NB4 (cell line): ENCODE measurements at regions not wholly inside any gene's neighbourhood (a gene's known extent, or its start where the extent isn't known, plus 50 kb on each side); places are given as distances from the start of the nearest gene placed in this dataset.

Experiments used
- DNase-seq: peaks from one replicate; pipeline ENCODE4 v3.0.0; 2010; ENCODE audit warnings: low read depth
- H3K4me3 ChIP-seq: one replicate; pipeline ENCODE4 v1.5.1; 2011; ENCODE audit warnings: mild to moderate bottlenecking, low read depth, low read length, moderate library complexity
- MYC ChIP-seq: IDR thresholded peaks from 2 replicates; pipeline ENCODE4 v1.6.1; 2011; ENCODE audit warnings: low read depth, low read length
- POLR2A ChIP-seq: IDR thresholded peaks from 2 replicates; pipeline ENCODE4 v1.6.1; 2011; ENCODE audit warnings: mild to moderate bottlenecking; ENCODE audit not compliant: insufficient read length; ENCODE audit errors: extremely low read depth
- TF ChIP-seq, protein P1 (sequence below): IDR thresholded peaks from one replicate; pipeline ENCODE4 v1.5.1; 2012; ENCODE audit warnings: low read depth, low read length
- TF ChIP-seq, protein P2 (sequence below): IDR thresholded peaks from 2 replicates; pipeline ENCODE4 v1.6.1; 2011; ENCODE audit warnings: low read depth, low read length

DNA sequence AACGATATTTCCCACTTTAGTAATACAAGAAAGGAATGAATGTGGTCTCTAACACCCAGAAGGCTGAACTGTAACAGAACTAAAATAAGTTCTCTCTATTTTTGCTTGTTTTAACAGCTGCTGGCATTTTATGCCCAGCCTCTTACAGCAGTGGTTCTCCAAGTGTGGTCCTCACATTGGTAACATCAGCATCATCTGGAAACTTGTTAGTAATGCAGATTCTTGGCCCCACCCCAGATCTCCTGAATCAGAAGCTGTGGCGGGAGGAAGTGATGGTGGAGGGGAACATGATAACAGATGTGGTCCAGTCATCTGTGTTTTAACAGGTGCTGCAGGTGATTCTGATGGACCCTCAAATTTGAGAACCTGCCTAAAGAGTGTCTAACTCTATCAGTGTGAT, 170.1 kb downstream of the TMEM26 start:
- TF ChIP-seq, protein P1, sequence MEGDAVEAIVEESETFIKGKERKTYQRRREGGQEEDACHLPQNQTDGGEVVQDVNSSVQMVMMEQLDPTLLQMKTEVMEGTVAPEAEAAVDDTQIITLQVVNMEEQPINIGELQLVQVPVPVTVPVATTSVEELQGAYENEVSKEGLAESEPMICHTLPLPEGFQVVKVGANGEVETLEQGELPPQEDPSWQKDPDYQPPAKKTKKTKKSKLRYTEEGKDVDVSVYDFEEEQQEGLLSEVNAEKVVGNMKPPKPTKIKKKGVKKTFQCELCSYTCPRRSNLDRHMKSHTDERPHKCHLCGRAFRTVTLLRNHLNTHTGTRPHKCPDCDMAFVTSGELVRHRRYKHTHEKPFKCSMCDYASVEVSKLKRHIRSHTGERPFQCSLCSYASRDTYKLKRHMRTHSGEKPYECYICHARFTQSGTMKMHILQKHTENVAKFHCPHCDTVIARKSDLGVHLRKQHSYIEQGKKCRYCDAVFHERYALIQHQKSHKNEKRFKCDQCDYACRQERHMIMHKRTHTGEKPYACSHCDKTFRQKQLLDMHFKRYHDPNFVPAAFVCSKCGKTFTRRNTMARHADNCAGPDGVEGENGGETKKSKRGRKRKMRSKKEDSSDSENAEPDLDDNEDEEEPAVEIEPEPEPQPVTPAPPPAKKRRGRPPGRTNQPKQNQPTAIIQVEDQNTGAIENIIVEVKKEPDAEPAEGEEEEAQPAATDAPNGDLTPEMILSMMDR = no peak
- TF ChIP-seq, protein P2, sequence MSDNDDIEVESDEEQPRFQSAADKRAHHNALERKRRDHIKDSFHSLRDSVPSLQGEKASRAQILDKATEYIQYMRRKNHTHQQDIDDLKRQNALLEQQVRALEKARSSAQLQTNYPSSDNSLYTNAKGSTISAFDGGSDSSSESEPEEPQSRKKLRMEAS = no peak
- TF ChIP-seq POLR2A (no peak), MYC (no peak)
- DNase-seq = no peak
- H3K4me3 ChIP-seq = no peak overlapping the region

DNA sequence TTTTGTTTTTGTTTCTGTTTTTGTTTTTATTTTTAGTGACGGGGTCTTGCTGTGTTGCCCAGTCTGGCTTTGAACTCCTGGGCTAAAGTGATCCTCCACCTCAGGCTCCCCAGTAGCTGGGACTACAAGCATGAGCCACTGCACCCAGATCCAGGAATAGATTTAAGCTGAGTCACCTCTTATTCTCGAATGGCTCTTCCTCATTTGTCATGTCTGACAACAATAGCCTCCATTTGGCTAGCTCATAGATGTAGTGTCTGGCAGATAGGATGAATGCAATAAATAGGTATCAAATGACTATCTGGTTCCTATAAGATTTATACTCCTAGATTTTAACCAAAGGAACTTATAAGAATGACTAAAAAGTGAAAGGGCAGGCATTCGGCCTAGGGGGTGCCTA, 172.9 kb downstream of the TMEM26 start:
- no peak overlapping the region for H3K4me3 ChIP-seq
- TF ChIP-seq POLR2A (no peak), MYC (no peak)
- TF ChIP-seq, protein P2 = no peak
- TF ChIP-seq, protein P1 = no peak
- DNase-seq = peak; percentile 18

DNA sequence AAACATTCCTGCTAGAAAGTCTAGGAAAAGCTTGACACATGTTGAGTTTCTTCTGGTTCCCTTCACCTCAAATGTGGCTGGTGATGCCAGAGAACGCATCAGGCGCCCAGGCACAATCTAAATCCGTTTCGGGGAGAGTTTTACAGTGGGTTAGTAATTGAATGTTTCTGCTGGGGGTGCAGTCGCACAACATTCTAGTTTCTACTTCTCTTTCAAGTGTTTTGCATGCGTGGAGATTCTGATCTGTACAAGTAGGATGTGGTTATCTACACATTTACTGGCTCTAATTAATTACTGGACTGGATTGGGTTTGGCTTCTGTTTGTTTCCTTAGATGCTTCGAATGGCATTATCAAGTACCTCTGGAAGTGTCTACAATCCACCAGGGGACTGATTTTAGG, 173.8 kb downstream of the TMEM26 start:
- no peak overlapping the region for H3K4me3 ChIP-seq
- DNase-seq = no peak
- TF ChIP-seq POLR2A (no peak), MYC (no peak)
- TF ChIP-seq, protein P2 = no peak
- TF ChIP-seq, protein P1 = no peak

DNA sequence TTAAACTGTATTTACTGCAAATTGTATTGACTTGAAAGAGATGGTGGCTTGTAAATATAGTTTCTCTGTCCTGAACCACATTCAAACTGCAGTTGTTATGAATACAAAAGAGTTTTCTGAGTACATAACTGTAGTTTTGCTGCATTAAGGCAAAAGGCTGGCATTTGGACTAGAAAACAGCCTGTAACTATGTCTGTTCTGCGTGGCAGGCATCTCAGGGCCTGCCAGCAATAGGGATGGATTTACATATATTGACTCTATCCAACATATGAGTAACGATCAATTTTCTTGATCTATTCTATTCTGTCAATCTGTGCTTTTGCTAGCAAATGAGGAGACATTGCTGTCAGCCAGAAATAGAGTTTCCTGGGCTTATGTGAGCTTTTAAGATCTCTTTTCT, 174.6 kb downstream of the TMEM26 start:
- no peak for TF ChIP-seq POLR2A
- TF ChIP-seq, protein P2 = no peak
- TF ChIP-seq, protein P1 = no peak
- TF ChIP-seq MYC = no peak
- DNase-seq = no peak
- no peak overlapping the region for H3K4me3 ChIP-seq

DNA sequence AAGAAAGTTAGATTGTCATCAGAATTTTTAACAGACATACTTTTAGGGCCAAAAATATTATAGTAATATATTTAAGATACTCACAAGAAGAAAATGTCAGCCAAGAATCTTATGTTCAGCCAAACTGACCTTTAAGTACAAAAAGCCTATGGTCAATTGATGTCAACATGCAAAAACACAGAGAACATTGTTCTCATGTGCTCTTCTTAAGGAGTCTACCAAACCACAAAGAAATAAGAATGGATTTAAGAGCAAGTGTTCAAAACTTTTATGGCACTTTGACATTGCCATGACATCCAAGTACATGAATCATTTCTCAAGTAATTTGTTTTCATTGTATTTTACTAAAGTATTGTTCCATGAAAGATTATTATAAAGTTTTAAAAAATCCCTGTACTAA, 180.4 kb downstream of the TMEM26 start:
- TF ChIP-seq POLR2A = no peak
- TF ChIP-seq, protein P2 = no peak
- TF ChIP-seq, protein P1 = no peak
- no peak for TF ChIP-seq MYC
- DNase-seq = no peak
- no peak overlapping the region for H3K4me3 ChIP-seq

DNA sequence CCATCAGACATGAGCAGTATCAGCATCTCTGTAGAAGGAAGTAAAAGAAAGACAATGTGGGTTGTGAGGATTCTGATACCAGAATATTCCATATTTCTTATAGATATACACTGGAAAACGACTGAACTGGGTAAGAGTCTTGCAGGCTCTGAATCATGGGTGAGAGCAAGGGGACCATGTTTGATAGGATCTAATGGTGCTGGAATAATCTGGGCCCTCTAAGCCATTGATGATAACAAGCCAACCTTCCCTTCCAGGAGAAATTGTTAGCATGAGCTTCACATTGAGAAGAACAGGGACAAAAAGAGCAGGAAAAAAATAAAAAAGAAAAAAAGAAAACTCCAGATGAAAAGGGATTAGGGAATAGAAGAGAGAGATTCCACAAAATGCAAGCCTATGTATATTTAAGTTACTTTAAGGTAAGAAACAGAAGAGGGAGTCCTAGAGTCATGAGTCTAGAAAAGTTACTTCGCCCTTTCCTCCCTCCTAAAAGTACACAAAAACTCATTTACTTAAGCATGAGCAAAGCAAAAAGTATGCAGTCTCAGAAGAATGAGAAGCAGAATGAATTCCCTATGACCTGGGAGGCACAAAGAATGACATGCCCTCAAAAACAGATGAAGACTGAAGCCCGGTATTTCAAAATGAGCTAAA, 181.9 kb downstream of the TMEM26 start:
- TF ChIP-seq, protein P1 = no peak
- no peak for TF ChIP-seq MYC
- TF ChIP-seq, protein P2 = no peak
- TF ChIP-seq POLR2A = no peak
- no peak for DNase-seq
- no peak overlapping the region for H3K4me3 ChIP-seq
